Activated T-cell treated with anti-CD3 and anti-CD28 coated beads for 1 hour (primary cell): ENCODE measurements at regions not wholly inside any gene's neighbourhood (a gene's known extent, or its start where the extent isn't known, plus 50 kb on each side); places are given as distances from the start of the nearest gene placed in this dataset.
"Not testable (repeated sequence)": the region's sequence is repeated elsewhere in the genome, so short reads cannot be mapped to it uniquely, and the experiment has no call there.

Source experiments
- DNase-seq: peaks from one replicate; pipeline ENCODE4 v3.0.0-alpha.2; 2020; ENCODE audit warnings: low read depth

DNA sequence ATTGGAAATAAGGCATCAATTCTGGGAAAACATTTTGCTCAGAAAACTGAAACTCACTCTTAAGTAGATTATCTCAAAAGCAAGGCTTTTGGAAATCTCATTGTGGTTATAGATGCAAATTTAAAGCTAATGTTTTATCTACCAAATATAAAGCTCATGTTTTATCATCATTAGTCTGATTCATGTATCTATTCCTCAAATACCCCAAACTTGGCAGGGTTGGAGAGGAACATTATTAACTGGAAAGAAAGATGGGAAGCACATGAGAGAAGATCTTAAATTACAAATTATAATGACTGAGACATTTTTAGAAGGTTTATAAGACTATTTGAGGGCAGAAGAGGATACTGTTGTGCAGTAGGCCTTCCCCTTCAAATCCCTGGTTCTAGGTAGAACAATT lies 137.3 kb upstream of the TGFBR2 start:
- no peak for DNase-seq

DNA sequence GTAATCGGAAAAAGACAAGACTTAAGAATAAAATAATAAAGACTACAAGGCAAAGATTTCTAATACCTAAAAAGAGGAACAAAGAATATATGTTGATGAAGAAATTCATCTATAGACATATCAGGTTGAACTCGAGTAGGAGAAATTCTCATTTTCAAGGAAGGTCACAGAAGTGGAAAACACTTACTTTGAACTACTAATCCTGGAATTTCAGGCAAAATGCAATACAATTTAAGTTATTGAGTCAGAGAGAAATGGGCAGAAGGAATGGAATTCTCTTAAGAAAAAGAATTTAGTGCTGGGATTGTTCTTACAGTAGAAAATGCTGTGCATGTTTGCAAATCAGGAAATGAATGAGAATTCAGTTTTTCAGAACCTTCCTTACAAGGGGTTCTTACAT lies 135.9 kb upstream of the TGFBR2 start:
- no peak for DNase-seq

DNA sequence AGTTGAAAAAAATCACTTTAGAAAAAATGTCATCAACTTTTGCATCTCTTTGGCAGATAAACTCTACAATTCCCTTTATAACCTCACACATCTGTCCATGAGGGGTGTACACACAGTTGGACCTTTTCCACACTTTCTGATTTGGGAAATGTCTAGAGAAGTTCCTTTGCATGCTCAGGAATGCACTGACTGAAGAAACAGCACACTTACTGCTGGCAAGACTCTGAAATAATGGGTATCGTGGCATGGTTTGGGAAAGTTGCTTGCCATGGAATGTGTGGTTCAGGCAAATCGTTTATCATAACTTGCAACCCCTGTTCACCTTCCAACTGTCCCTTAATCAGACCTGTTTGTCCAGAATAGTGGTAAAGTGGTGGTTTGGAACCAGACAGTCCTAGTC lies 135.3 kb upstream of the TGFBR2 start:
- DNase-seq, result no peak

DNA sequence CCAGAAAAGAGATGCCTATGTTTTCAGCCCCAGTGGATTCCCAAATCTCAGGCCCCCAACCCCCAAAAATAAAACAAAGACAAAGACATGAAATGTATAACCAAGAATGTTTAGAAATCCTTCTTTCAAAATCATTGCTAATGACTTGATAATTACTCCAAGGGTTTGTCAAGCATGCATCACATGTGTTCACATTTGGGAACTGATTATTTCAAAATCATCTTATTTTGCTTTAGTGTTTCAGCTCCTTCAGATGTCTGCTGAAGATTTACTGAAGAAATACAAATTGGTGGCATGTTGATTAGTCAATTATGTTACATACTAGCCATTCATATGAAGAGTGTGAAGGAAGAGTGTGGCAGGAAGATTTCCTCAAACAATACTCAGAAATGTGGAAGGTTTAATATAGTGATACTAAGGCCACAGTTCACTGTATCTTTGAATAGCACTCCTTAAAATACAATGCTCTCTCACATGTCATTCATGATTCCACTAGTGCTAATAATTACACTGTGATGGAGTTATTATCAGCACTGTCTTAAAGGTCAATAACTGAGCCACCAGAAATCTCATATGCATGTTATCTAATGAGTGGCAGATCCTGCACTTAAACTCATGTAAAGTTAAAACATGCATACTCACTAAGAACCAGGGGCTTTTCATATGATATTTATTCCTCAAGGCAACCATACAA lies 134.5 kb upstream of the TGFBR2 start:
- DNase-seq, result no peak

DNA sequence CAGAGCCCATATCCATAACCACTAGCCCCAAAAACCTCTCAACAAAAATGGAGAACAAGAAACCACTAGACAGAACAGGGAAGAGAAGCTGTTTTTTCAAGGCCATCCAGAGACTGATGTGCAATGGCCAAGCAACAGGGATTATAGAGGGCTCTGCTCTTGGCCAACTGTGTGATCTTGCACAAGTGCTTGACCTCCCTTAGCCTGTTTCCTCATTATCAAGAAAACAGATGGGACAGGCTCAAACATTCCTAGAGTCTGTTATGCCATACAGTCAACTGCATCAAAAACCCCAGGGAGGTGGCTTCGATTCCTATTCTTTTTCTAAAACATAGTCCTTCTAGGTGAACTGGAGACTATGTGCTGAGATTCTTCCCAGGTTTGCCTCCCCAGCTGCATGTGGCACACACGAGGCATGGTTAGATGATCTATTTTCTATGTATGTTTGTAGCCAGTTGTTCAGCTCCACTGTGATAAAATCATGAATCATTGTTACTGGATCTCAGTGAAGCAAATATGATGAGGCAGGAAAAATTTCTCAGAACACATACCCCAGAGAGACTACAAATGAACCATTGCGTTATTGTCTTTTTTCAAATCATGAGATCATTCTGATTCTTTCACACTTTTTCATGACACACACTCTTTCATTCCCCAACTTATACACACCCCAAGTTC lies 132.9 kb upstream of the TGFBR2 start:
- DNase-seq, result no peak

DNA sequence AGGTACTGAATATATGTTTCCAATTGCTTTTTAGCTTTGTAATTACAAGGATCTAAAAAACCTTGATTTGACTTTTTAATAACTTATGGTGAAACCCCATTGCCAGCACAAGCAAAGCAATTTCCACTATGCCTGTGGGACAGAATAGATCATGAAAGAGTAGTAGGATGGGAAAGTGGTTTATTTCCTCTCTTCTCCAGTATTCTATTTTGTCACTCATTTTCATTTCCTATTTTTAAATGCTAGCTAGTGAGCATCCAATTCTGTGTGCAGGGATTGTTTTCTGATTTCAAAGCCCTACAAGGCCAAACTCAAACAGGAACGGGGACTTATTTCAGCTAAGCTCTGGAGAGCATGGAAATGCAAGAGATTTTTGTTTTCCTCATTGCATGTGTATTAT lies 132.0 kb upstream of the TGFBR2 start:
- no peak for DNase-seq

DNA sequence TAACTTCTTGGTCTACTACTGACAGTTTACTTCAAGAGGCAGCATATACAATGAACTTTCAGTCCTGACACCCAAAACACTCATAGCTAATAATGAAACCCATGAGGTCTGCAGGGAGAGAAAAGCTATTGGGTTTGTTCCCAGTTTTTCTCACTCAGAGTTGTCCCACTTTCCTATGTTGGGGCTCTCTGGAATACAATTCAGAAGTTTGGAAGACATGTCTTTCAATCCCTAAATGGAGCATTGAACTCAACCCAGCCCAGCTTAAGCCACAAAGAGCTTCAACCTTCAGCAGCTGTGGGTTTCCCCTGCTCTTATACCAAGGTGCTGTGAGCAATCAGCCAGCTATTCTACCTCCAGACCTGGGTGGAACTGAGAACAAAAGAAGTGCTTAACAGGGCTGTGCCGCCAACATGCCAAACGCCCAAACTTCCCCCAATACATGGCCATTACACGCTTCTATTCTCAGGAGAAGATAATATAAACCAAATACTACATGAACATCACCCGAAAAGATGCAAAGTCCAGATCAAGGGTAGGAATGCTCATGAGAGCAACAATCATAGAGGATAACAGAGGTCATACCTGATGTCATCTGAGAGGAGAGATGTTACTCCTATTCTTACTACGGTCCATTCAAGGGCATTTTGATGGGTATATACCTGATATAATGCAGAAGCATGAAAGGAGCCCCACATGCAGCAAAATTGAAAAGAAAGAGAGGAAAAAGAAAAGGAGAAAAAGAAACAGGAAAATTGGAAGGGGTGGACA lies 131.2 kb upstream of the TGFBR2 start:
- DNase-seq, result no peak

DNA sequence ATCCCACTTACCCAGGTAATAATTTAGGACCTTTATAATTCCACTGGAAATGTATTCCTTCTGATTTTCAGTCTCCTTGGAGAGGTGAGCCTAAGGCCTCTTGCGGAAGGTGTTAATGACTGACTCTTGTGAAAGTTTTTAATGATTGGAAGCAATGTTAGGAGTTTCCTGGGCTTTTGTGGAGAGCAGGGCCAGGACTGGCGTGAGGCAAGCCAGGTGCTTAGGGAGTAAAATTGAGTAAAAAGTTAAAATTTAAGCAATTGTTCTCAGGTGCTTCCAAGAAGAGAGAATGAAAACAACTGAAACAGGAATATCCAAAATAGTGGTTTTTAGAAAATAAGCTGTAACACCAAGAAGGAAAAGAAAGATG lies 130.6 kb upstream of the TGFBR2 start:
- DNase-seq, result no peak

DNA sequence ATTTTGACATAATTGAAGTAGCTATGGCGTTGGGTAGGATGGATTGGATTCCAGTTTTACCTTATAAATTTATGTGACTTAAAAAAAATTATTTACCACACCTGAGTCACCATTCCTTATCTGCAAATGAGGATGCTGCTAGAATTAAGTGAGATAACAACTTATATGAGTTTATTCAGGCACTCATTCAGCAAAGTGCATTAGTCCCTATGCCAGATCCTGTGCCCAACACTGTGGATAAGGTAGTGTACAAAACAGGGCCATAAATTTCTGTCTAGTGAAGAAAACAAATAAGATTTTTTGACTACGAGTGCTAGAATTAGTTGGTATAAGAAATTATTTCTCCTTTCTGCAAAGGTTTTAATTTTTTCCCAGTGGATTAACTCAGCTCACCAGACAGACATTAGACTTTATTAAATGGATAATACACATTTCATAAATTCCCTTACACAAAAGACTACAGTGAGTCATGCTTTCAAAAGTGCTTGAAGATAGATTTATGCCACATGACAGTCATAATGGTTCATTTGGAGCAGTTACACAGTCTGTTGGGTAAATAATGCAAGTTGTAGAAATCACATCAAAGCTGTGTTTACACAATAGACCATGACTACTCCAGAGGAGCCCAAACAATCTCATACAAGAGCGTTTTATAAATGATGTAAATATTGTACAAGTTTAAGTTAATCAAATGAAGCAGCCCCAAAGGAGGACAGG lies 129.9 kb upstream of the TGFBR2 start:
- DNase-seq, result no peak

DNA sequence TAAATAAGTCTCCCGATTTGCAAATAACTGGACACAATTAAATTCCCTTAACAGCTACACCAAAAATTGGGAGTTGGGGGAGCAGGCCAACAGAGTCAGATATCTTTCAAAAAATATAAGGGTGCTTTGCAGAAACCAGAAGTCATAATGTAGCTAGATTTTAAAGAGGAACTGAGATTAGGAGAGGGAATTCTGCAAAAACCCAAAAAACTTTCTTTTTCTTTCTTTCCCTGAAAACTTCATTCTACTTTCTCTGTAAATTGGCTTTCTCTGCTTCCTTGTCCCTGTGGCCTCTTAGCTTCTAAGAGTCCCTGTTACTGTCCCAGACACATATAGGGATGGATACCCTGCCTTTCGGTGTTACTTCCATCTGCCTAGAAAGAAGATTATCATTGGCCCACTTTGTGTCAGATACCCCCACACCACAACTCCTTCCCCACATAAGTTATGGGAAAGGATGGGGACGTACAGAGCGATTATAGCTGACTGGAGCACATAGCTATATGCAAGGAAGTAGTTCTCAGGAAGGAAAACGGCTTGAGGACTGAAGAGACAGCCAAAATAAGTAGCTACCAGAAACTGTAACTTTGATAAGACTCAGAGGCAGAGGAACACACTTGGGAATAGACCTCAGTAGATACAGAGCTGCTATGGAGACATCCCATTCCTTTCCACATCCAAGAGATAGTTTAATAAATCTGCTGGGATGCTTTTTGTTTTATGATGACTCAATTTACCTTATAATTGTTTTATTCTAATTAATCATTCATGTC lies 129.1 kb upstream of the TGFBR2 start:
- no peak for DNase-seq

DNA sequence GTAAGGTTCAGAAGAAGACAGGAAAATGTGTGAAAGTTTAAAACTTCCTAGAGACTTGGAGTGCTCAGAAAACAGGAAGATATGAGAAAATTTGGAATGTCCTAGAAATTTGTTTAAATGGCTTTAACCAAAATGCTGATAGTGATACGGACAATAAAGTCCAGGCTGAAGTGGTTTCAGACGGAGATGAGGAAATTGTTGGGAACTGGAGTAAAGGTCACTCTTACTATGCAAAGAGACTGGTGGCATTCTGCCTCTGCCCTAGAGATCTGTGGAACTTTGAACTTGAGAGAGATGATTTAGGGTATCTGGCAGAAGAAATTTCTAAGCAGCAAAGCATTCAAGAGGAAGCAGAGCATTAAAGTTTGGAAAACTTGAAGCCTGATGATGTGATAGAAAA lies 126.7 kb upstream of the TGFBR2 start:
- DNase-seq, result not testable (repeated sequence)

DNA sequence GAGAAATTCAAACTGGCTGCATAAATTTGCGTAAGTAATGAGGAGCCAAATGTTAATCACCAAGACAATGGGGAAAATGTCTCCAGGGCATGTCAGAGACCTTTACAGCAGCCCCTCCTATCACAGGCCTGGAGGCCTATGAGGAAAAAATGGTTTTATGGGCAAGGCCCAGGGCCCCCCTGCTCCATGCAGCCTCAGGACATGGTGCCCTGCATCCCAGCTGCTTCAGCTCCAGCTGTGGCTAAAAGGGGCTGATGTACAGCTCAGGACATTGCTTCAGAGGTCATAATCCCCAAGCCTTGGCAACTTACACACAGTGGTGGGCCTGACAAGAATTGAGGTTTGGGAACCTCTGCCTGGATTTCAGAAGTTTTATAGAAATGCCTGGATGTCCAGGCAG lies 126.2 kb upstream of the TGFBR2 start:
- DNase-seq, result not testable (repeated sequence)

DNA sequence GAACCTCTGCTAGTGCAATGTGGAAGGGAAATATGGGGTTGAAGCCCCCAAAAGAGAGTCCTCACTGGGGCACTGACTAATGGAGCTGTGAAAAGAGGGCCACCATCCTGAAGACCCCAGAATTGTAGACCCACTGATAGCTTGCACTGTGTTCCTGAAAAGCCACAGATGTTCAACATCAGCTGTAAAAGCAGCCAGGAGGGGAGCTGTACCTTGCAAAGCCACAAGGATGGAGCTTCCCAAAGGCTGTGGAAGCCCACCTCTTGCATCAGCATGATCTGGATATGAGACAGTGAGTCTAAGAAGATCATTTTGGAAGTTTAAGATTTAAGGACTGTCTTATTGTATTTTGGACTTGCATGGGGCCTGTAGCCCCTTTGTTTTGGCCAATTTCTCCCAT lies 125.8 kb upstream of the TGFBR2 start:
- no peak for DNase-seq

DNA sequence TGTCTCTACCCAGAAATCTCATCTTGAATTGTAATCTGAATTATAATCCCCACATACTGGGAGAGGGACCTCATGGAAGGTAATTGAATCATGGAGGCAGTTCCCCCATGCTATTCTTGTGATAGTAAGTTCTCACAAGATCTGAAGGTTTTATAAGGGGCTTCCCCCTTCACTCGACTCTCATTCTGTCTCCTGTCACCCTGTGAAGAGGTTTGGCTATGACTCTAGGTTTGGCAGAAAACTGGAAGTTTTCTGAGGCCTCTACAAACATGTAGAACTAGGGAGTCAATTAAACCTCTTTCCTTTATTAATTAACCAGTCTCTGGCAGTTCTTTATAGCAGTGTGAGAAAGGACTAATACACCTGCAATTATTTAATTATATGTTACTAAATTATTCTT lies 125.2 kb upstream of the TGFBR2 start:
- DNase-seq, result no peak

DNA sequence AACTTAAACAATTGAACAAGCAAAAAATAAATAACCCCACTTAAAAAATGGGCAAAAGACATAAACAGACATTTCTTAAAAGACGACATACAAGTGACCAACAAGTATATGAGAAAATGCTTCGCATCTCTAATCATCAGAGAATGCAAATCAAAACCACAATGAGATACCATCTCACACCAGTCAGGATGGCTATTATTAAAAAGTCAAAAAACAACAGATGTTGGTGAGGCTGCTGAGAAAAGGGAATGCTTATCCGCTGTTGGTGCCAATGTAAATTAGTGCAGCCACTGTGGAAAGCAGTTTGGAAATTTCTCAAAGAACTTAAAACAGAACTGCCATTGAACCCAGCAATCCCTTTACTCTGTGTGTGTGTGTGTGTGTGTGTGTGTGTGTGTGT lies 122.2 kb upstream of the TGFBR2 start:
- not testable (repeated sequence) for DNase-seq

DNA sequence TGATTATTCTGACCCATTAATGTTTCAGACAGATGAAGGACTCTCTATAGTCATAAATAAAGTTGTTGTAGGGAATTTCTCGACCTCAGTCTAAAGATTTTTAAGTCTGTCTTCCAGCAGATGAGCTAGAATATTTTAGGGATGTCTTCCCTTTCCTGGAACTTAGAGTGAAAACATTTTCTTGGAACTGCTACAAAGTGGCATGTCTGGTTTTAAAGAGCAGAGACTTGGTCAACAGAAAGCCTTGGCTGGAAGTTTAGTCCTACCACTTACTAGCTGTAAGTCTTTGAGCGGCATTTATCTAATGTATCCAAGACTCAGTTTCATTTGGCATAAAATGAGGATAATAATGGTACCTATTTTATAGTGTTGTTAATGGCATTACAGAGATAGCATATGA lies 120.0 kb upstream of the TGFBR2 start:
- no peak for DNase-seq

DNA sequence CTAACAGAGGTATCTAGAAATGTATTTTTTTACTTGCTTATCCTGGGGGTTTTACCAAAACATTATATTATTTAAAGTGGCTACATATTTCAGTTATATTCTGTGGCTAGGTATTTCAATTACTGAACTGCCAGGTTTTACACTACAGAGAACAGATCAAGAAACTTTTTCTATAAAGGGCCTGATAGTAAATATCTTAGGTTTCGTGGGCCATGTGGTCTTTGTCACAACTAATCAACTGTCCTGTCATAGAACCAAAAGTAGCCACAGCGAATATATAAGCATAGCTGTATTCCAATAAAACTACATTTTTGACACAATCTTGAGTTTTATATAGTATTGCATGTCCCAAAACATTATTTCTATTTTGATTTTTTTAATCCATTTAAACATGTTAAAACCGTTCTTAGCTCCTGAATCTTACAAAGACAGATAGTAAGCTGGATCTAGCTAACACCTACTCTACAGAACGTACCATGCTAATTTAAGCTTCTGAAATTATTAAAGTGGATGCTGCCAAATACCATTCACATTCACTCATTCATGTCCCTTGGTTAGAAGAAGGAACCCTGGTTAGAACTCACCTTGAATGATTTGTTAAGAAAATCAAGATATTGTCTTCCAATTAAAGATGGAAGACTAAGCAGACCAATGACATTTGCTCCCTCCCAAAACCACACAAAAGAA lies 118.2 kb upstream of the TGFBR2 start:
- DNase-seq, result no peak

DNA sequence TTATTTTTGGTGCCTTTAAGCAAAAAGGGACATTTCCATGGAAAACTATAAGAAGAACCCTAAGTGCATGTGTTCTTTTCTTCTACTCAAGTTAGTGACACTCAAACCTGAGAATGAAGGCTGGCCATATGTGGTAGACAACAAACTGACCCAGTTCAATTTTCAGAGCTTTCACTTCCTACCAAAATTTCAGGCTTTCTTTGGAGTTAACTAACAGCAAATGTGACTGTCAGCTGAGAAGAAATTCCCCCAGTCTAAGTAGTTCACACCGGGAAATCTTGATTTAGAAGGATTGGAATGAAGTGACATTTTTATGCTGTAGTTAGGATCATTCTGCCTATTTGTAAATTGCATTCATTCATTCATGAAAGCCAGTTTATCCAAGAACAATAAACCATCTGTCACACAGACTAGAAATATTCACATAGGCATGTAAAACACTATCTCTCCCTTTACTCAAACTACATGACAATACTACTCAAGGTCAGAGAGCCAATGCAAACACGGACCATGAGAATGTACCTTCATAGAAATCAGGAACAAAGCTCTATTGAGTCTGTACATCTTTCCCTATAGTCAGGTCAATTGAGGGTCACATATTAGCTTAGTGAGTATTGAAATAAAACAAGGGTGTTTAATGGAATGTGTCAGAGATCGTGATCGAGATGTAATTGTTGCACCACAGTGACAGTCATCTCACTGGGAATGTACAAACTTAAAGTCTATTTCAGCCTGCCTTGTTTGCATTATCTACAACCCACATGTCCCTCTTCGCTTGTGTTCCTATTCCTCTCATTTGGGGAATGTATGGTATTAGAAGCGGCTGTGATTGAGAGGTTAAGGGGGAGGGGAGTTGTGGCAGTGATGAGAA lies 113.8 kb upstream of the TGFBR2 start:
- no peak for DNase-seq

DNA sequence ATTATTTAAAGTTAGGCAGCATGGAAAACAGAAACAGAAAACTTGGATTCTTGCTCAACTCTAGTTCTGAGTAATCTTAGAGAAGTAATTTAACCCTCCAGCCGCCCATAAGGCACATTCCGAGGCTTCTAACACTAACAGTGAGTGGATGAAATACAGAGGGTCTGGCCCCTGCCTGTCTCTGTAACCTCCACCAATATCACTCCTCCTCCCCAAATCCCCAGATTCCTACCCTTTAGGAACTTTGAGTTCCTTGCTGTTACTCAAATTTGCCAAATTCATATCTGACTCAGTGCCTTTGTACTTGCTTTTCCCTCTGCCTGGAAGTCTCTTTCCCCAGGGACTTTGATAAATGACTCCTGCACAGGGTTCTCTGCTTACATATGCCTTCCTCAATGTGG lies 112.5 kb upstream of the TGFBR2 start:
- DNase-seq, result no peak
